Lung microvascular endothelial cell (primary cell): ENCODE measurements at regions not wholly inside any gene's neighbourhood (a gene's known extent, or its start where the extent isn't known, plus 50 kb on each side); places are given as distances from the start of the nearest gene placed in this dataset.
"Not testable (repeated sequence)": the region's sequence is repeated elsewhere in the genome, so short reads cannot be mapped to it uniquely, and the experiment has no call there.

Experiments
- DNase-seq, 2 donors: peaks; one replicate each; pipeline versions ENCODE4 v3.0.0 to v3.0.0-alpha.2; 2010; ENCODE audit warnings: low read depth in 2 of 2

DNA sequence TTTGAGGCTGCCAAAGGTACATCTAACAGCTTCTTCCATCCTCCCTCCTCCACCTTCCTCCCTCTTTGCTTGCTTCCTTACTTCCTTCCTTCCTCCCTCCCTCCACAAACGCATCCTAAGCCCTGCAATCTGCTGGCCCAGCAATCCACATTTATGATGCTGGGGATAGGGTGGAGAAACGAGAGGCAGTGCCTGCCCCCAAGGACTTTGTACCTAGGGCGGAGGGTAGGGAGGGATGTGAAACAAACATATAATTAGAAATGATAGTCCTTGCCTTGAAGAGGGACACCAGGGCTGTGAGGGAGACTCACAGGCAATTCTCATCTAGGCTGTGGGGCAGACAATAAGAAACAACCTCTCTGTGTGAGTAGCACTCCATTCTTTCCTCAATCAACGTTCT is 188.3 kb downstream of the ANKRD30B start:
- DNase-seq, result no peak

DNA sequence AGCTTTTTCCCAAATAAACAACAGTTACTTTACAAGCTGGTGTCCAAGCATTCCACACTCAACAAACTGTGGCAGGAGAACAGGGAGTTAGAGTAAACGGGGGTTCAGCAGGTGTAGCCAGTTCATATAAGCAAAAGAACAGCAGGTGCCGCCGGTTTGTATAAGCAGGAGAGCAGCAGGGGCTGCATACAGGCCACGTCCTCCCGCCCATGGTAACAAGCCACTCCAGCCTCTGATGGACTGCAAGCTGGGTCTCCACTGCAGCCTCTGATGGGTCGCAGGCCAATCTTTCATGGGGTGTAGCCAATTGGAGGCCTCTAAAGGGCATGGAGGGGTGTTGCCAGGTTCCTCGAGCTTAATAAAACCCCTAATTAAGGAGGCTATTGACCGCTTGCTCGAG is 189.3 kb downstream of the ANKRD30B start:
- no peak for DNase-seq

DNA sequence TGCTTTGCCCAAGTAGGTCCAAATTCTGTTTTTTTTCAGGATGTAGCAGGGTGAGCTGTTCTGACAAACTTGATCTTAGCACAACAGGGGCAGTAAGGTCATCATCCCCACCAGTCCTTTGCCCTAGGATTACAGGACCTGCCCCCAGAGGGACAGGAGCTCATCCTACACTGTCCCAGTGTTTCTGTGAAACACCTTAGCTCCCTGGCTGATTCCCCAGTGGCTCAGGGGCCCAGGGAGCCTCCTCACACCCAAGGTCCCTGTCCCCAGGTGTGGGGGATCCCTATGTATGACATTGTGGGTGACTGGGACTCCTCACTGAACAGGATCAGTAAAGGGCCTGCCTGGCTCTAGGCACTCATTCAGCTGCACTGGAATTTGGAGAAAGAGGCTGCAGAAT is 191.2 kb downstream of the ANKRD30B start:
- no peak for DNase-seq

DNA sequence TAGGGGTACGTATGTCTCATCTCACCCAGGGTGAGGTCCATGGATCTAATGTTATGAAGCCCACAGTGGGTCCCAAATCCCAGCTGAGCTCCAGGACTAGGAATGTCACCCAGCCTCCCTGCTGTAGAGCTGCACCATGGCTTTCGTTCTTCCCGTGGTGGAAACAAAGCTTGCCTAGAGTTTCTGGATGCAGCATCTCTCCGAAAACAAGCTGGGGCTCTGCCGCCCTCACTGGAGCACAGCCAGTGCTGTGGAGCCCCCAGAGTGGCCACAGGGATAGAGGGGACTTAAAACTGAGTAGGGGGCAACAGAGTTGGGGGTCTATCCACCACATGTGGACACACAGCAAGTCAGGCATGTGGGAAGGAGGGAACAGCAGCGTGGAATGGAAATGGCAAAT is 192.1 kb downstream of the ANKRD30B start:
- not testable (repeated sequence) for DNase-seq

DNA sequence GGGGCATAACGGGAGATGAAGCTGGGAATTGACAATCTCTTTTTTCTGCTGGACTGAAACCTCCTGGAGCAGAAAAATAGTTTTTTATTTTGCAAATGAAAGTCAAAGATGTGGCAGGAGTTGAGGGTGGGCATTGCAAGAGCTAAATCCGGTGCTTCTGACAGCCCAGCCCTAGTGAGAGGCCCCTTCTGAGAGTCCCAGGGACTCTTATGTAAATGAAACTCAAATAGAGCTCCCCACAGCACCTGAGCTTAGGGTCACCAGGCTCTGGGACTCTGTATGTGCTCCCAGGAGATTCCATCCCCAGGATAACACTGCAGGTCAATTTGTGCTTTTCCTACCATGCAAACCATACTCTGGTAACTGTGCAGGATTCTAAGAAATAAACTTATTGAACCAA is 192.8 kb downstream of the ANKRD30B start:
- no peak for DNase-seq

DNA sequence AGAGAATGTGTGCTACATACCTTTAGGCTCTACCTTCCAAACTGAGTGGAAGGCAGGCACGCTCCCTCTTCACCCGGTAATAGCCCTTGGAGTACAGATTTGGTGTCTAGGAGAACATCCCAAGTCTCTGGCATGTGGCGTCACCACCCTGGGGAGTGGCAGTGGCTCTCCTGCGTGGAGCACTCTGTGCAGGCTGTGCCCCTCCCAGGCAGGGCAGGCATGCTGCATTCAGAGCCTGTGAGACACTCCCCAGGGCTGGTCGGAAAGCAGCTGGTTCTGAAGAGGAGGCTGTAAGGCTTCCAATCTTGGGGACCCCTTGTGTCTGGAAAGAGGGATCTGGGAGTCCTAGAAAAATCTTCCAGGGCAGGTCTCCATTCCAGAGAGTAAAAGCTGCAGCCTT is 193.3 kb downstream of the ANKRD30B start:
- DNase-seq, result no peak

DNA sequence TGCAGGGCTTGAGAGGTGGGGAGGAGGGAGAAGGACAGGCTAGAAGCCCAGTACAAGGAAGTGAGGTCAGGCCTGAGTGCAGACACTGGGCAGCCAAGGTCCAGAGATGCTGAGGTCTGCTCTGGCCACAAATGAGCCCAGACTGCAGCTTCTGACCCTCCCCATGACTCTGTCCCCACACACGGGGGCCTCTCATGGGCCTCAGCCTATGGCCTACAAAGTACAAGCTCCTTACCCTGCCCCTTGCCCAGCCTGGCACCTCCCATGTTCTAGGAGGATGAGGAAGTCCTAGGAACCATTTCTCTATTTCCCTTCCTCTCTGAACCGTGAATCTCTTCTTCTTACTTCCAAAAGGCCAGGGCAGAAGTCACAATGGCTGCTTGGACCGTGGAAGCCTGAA is 193.8 kb downstream of the ANKRD30B start:
- no peak for DNase-seq

DNA sequence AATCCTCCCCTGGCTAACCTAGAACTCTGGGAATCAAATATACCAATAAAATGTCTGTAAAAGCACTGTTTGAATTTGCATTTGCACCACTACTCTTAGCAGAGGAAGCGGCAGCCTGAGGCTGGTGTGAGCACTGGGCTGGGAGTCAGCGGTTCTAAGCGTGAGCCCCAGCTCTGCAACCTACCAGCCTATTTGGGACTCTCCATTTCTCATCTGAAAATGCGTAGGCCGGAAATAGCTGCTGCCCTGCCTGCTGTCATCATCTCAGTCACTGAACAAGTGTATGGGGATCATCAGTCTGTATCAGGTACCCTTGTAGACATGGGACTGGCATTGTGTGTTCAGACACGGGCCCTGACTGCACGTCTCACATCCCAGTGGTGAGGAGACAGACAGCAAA is 194.3 kb downstream of the ANKRD30B start:
- DNase-seq, result no peak

DNA sequence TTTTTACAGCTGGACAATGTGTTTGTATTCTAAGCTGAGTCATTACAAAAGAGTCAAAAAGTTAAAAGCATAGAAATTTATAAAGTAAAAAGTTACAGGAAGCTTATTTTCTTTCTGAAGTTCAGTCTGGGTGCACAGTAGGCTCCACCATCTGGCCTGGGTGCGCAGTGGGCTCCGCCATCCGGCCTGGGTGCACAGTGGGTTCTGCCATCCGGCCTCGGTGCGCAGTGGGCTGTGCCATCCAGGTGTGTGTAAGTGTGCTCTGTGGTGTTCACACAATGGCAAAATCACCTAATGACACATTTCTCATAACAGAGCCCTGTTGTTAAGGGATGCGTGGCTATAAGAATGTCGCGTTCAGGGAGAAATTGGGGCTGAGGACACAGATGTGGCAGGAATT is 195.5 kb downstream of the ANKRD30B start:
- no peak for DNase-seq

DNA sequence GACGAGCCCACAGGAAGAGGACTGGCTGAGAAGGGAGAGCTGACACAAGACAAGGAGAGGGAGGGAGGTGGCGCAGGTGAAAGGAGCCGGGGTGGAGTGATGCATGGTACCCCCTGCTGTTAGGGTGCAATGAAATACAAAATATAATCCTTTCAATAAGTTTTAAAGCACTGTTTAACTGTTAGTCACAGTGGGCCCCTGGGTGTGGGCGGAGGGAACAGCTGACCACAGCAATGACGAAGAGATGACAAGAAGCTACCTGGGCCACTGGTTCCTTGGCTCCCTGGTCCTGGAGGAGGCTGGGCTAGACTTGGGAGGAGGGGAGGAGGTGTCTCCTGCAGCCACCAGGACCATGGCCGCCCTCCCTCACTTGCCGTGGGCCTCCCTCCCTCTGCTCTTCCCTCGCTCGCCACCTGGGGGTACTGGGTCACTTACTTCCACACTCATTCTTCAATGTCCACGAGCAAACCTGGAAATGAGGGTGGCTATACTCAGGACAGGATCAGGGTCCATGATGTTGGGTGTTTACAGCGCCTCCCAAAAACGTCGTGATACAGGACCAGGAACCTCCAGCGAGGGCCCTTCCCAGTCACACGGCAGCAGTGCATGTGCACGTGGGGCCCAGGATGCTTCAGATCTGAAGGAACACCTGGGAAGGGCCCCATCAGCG is 196.1 kb downstream of the ANKRD30B start:
- DNase-seq, result peak in 1 of 2 donors; percentile 55

DNA sequence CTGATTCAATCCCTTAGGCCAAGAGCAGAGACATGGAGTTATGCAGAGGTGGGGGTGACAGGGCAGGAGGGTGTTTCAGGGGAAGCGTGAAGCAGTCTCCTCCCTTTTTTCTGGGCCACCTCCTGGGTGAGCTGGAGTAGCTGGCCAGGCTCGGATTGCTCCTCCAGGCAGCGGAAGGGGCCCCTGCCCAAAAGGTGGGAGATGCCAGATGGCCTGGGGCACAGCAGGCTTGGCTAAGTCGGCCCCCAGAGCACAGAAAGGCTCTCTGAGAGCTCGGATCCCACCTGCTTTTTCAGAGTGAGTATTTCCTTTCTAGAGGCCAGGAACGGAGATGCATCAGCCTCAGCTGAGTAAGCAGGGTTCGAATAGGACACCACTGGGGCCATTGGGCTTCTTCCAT is 196.9 kb downstream of the ANKRD30B start:
- no peak for DNase-seq

DNA sequence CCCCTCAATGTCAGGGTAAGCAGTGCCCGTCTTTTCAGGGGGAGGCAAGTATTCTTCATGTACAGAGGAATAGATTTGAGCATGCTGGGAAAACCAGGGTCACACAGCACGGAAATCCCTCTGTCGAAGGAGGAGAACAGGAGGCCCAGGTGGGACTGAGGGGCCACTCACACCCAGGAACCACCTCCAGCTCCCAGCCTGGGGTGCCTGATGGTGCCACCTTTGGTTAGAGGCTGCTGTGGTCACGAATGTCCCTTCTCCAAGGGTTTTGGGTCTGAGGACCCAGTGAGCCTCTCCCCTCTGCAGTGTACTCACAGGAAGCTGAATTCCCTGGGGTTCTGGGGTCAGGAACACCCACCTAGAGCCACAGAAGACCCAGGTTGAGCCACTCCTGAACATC is 197.3 kb downstream of the ANKRD30B start:
- no peak for DNase-seq

DNA sequence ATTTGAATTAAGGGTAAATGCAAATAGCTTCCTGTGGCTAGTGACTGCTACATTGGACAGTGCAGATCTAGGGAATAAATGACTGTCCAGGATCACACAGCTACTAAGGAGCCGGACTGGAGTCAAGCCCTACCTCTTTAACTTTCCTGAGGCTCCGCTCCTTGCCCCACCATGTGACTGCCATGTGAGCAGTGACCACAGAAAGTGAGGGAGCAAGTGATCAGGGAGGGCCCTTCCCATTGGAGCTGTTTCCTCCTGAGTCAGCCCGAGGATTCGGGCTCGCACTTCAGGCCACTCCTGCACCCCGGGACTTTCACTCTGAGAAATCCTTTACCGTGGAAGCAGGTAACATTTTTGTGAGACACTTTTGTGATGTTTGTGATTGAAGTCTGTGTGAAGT is 198.0 kb downstream of the ANKRD30B start:
- DNase-seq, result no peak

DNA sequence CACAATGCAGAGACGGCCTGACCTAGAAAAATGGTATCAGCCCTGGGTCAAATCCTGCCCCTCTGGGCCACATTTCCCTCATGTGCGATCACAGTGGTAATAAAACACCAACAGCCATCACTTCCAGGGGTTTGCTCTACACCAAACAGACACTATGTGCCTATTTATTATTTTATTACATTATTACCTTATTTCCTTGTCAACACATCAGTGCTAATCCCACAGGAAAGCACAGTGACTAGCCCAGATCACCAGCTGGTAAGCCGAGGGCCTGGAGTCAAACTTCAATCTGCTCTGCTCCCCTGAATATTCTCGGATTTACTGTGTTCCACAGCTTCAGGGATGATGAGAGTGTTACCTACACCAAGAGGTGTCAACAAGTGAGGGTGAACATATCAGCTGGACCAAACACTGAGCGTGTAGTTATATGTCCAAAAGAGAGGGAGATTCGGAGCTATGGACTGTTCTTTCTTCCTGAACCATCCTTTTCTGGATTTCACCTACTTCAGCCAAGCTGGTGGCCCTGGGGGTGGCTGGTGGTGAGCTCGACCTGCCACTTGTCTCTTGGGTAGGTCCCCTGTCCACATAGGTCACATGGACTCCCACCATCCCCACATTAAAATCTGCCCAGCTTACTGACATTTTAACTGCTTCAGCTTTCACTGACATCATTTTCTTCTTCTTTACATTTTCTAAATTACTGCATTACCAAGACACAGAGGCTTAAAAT is 198.9 kb downstream of the ANKRD30B start:
- not testable (repeated sequence) for DNase-seq

DNA sequence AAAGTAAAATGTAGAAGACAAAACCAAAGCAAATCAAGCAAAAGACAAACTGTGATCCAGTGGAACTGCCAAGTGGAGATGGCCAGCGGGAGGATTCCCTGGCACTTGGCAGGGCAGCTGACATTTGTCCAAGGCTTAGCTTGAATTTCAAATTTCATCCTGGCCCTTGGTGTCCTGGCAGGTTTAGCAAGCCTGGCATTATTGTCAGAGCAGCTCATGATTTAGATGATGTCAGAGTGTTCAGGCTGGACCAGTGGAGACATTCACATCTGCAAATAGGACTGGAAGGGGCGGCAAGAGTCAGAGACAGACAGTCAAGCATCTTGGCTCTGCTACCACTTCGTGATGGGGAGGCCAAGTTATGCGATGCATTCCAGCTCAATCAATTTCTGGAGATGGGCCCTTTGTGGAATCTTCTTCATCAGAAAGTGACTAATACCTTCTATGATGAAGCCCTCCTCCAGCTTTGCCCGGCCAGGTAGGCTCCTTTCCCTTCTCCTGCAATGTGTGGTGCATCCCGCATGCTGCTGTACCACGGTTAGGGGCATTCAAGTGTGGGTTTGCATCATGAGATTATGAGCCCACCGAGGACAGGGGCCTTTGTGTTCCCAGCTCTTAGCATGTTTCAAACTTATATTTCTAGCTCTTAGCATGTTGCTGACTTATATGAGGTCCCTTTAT is 199.7 kb downstream of the ANKRD30B start:
- DNase-seq, result no peak

DNA sequence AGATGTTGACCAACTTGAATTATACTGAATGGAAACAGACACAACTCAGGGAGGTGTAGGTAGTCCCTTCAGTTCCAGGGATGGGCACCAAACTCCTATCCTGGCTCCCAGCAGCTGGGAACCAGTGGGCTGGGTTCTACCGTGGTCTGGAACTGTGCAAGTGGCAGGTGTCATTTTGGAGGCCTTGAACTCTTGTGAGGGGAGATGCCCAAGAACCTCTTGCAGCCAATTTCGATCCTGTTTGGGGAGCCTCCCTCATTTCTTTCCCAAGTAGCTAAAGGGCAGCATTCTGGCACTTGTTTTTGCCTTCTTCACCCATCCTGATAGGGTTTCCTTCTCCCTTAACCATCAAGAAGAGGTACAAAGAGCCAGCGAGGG is 200.2 kb downstream of the ANKRD30B start:
- no peak for DNase-seq

DNA sequence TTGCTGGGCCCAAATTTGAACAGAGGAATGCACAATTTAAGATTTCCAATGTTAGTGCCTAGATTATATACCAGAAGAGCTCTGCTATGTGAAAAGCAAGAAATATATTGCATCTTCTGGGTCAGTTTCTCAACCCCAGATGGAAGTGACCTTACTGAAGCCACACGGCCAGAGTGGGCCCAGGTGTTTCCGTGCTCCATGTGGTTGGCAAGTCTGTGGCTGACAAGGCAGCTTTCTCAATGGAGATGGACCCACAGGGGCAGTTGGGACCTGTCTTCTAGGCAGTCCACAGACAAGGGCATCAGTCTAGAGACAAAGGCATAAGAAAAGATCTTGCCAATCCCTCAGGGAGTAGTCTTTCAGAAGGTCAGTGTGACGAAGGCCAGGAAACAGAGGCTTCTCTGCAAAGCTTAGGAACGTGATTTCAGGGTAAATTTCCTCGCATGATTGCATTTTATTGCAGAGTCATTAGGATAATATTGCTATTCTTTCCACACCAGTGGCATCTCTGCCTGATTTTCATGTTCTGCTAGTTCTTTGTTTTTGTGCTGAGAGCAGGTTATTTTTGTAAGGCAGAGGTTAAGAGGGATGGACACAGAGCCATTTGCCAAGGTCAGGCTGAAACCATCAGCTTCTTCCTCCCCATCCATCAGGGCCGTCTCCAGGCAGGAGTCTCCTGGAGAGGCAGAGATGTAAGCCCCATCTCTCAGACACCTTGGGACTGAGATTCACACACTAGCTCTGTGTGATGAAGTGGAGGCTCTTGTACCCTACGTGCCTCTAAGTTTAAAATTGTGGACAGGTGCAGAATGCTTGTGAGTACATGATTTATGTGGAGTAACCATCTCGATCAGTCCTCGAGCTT is 202.1 kb downstream of the ANKRD30B start:
- no peak for DNase-seq

DNA sequence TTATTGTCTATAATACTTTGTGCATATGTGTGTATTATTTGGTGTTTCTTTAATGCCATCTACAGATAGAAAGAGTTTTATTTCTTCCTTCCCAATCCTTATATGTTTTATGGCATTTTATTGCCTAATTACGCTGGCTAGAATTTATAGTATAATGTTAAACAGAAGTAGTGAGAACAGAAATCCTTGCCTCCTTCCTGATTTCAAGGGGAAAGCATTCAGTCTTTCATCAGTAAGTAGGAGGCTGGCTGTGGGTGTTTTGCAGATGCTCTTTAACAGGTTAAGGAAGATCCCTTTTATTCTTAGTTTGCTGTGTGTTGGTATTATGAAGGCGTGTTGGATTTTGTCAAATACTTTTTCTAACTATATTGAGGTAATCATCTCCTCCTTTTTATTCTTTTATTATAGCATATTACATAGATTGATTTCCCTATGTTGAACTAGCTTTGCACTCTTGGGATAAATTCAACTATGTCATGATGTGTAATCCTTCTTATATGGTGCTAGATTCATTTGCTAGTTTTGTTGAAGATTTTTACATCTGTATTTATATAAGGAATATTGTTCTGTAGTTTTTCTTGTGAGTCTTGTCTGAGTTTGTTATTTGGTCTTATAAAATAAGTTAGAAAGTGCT is 204.6 kb downstream of the ANKRD30B start:
- DNase-seq, result not testable (repeated sequence)

DNA sequence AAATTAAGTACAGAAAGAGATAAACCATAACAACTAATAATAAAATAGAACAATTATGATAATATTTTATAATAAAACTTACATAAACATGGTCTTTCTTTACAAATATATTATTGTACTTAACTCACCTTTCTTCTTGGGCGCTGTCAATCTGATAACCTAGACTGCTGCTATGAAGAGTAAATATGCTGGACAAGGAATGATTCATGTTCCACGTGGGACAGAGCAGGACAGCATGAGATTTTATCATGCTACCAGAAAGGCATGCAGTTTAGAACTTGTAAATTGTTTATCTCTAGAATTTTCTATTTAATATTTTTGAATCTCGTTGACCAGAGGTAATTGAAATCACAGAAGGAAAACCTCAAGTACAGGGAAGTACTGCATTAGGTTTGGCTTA is 210.7 kb downstream of the ANKRD30B start:
- DNase-seq, result no peak

DNA sequence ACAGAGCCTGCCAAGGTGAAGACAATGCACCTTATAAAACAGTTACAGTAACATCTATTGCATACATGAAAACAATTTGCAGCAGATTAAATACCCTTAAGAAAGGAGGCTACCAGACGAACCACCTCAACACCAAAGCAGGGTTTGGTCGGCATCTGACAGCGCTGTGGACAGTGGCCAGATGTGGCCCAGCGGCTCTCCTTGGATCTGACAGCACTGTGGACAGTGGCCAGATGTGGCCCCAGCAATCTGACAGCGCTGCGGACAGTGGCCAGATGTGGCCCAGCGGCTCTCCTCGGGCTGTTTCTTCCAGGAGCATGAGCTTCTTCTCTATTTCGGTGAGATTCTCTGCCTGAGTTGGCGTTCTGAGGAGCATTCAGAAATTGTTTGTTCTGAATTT is 211.6 kb downstream of the ANKRD30B start:
- no peak for DNase-seq

DNA sequence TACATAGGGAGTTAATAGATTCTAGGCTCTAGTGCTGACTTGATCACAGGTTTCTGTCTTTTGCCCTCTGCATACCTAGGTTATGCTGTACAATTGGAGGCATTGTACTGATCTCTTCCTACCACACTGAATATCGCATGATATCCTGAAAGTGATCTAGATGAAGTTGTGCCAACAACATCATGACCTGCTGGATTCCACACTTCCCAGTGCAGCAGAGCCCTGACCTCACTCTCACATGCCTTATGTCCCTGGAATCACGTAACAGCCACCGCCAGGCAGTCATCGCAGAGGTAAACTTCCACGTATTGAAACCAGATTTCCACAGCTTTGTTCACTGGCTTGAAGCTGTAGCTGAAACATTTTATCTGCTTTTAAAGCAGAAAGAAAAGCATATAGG is 214.0 kb downstream of the ANKRD30B start:
- DNase-seq, result peak in 1 of 2 donors; percentile 99
